GM23338 (cell line): ENCODE measurements at regions not wholly inside any gene's neighbourhood (a gene's known extent, or its start where the extent isn't known, plus 50 kb on each side); places are given as distances from the start of the nearest gene placed in this dataset.
"Not testable (repeated sequence)": the region's sequence is repeated elsewhere in the genome, so short reads cannot be mapped to it uniquely, and the experiment has no call there.

Source experiments
- CTCF ChIP-seq, 2 experiments: fragments of 200-600 bp in 1 of 2; sonication (generic) in 1 of 2; conservative IDR thresholded peaks; 2 replicates each; pipeline versions ENCODE4 v1.5.1 to v1.6.1; 2016 to 2017; ENCODE audit warnings: antibody characterized with exemption in 2 of 2, low read depth in 2 of 2, mild to moderate bottlenecking in 2 of 2, moderate library complexity in 1 of 2
- ETS1 ChIP-seq: IDR thresholded peaks from 2 replicates; pipeline ENCODE4 v1.6.1; 2016; ENCODE audit warnings: antibody characterized with exemption
- EZH2 ChIP-seq: fragments of 200-600 bp; sonication (generic); IDR thresholded peaks from one replicate; pipeline ENCODE4 v1.8.0; 2017; ENCODE audit warnings: antibody characterized with exemption, mild to moderate bottlenecking, low read depth; ENCODE audit not compliant: unreplicated experiment
- EZH2phosphoT487 ChIP-seq: fragments of 200-600 bp; sonication (generic); IDR thresholded peaks from one replicate; pipeline ENCODE4 v1.8.1; 2018; ENCODE audit warnings: antibody characterized with exemption; ENCODE audit not compliant: unreplicated experiment
- JUNB ChIP-seq: IDR thresholded peaks from one replicate; pipeline ENCODE4 v1.6.1; 2016; ENCODE audit warnings: antibody characterized with exemption; ENCODE audit not compliant: unreplicated experiment
- POLR2AphosphoS5 ChIP-seq: IDR thresholded peaks from 2 replicates; pipeline ENCODE4 v1.6.1; 2016; ENCODE audit warnings: antibody characterized with exemption, low read depth

GRCh38 chr22:11068406-11068805 lies 4459.6 kb upstream of the OR11H1 start:
- TF ChIP-seq CTCF (conservative IDR thresholded peaks at IDR 0.05; ENCODE audit: low read depth in 2 of 2); JUNB; EZH2; ETS1; EZH2phosphoT487; POLR2AphosphoS5: not testable (repeated sequence)
